Parathyroid adenoma (tissue), 2 donors: ENCODE measurements at regions not wholly inside any gene's neighbourhood (a gene's known extent, or its start where the extent isn't known, plus 50 kb on each side); places are given as distances from the start of the nearest gene placed in this dataset.

Source experiments
- H2AFZ ChIP-seq: fragments of 300-600 bp; sonication (generic); one replicate; pipeline ENCODE4 v1.7.0; 2017; ENCODE audit warnings: antibody characterized with exemption, mild to moderate bottlenecking
- H3K27ac ChIP-seq: fragments of 300-600 bp; sonication (generic); one replicate; pipeline ENCODE4 v1.7.0; 2017
- H3K27me3 ChIP-seq: fragments of 300-600 bp; sonication (generic); one replicate; pipeline ENCODE4 v1.7.0; 2017; ENCODE audit warnings: low read length; ENCODE audit not compliant: control insufficient read depth, insufficient read depth
- H3K36me3 ChIP-seq: fragments of 300-600 bp; sonication (generic); one replicate; pipeline ENCODE4 v1.7.0; 2017; ENCODE audit warnings: low read length; ENCODE audit not compliant: control insufficient read depth, insufficient read depth
- H3K4me1 ChIP-seq: fragments of 300-600 bp; sonication (generic); one replicate; pipeline ENCODE4 v1.7.0; 2017; ENCODE audit warnings: control low read depth
- H3K4me2 ChIP-seq: fragments of 300-600 bp; sonication (generic); one replicate; pipeline ENCODE4 v1.7.0; 2017; ENCODE audit warnings: low read length
- H3K4me3 ChIP-seq: fragments of 300-600 bp; sonication (generic); one replicate; pipeline ENCODE4 v1.7.0; 2017; ENCODE audit warnings: low read depth, low read length
- H3K79me2 ChIP-seq: fragments of 300-600 bp; sonication (generic); one replicate; pipeline ENCODE4 v1.7.0; 2017; ENCODE audit warnings: control low read depth
- H3K9ac ChIP-seq: fragments of 300-600 bp; sonication (generic); one replicate; pipeline ENCODE4 v1.7.0; 2017; ENCODE audit warnings: mild to moderate bottlenecking
- H3K9me3 ChIP-seq: fragments of 300-600 bp; sonication (generic); one replicate; pipeline ENCODE4 v1.7.0; 2017; ENCODE audit warnings: low read length; ENCODE audit not compliant: control insufficient read depth
- CTCF ChIP-seq: fragments of 300-600 bp; sonication (generic); IDR thresholded peaks from one replicate; pipeline ENCODE4 v1.7.0; 2017; ENCODE audit warnings: antibody characterized with exemption, mild to moderate bottlenecking
- donor health status: primary hyperparathyroidism.

- H3K4me1 ChIP-seq: no peaks in the 10 kb centered on the region
- H2AFZ ChIP-seq: no peak overlapping the region
- no peak overlapping the region for H3K4me3 ChIP-seq
- H3K4me2 ChIP-seq: no peak overlapping the region
- no peak overlapping the region for H3K27ac ChIP-seq
- H3K9ac ChIP-seq: no peak overlapping the region
- no peaks in the 10 kb centered on the region for H3K36me3 ChIP-seq
- no peaks in the 10 kb centered on the region for H3K9me3 ChIP-seq
- H3K79me2 ChIP-seq: no peaks in the 10 kb centered on the region
- H3K27me3 ChIP-seq: no peaks in the 10 kb centered on the region
- TF ChIP-seq CTCF: no peak
These were observed 166.2 kb downstream of the WNT5A start for GRCh38 chr3:55320928-55321327.

DNA sequence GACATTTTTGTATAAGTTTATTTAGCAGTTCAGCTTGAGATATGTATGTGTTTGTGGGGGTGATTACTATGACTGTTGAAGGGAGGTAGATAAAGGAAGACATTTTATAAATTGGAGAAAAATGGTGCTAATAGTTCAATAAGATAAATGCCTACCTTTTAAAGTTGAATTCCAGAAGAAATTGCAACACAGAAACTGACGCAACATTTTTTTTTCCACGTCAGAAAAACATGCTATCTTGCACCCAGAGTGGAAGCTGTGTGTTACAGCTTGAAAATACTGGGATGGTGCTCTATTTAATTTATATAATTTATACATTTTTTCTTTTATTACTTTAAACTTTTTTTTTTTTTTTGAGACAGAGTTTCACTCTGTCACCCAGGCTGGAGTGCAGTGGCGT is 171.7 kb downstream of the WNT5A start:
- no peak overlapping the region for H3K9ac ChIP-seq
- H3K4me2 ChIP-seq: no peak overlapping the region
- no peaks in the 10 kb centered on the region for H3K9me3 ChIP-seq
- H3K36me3 ChIP-seq: no peaks in the 10 kb centered on the region
- no peaks in the 10 kb centered on the region for H3K79me2 ChIP-seq
- no peak overlapping the region for H3K4me3 ChIP-seq
- no peak overlapping the region for H3K27ac ChIP-seq
- no peak for TF ChIP-seq CTCF
- no peak overlapping the region for H2AFZ ChIP-seq
- no peaks in the 10 kb centered on the region for H3K4me1 ChIP-seq
- H3K27me3 ChIP-seq: no peaks in the 10 kb centered on the region

GRCh38 chr3:55313666-55314065 is 173.4 kb downstream of the WNT5A start:
- H3K27ac ChIP-seq: no peak overlapping the region
- H3K4me1 ChIP-seq: no peaks in the 10 kb centered on the region
- no peaks in the 10 kb centered on the region for H3K9me3 ChIP-seq
- H3K36me3 ChIP-seq: no peaks in the 10 kb centered on the region
- no peak overlapping the region for H3K9ac ChIP-seq
- H3K79me2 ChIP-seq: no peaks in the 10 kb centered on the region
- no peak overlapping the region for H3K4me3 ChIP-seq
- H2AFZ ChIP-seq: no peak overlapping the region
- TF ChIP-seq CTCF: no peak
- H3K27me3 ChIP-seq: no peaks in the 10 kb centered on the region
- H3K4me2 ChIP-seq: no peak overlapping the region

DNA sequence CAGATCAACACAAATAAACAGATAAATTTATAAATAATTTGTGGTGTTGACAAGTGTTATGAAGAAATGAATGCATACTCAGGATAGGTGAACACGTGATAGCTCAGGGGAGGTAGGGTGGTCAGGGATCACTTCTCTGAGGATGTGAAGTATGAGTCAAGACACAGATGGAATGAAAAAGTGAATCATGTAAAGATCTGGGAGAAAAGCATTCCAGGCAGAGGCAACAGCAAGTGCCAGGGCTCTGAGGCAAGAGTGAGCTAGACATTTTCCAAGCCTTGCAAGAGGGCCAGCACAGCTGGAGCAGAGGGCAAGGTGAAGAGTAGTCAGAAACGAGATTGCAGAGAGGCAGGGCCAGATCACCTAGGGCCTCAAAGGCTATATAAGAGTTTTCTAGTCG is 177.8 kb downstream of the WNT5A start:
- Histone ChIP-seq H3K9me3 (no peaks in the 10 kb centered on the region), H3K9ac (no peak overlapping the region), H3K27me3 (no peaks in the 10 kb centered on the region), H3K4me3 (no peak overlapping the region), H3K27ac (no peak overlapping the region), H3K36me3 (no peaks in the 10 kb centered on the region), H3K4me1 (no peaks in the 10 kb centered on the region), H3K4me2 (no peak overlapping the region), H2AFZ (no peak overlapping the region), H3K79me2 (no peaks in the 10 kb centered on the region)
- TF ChIP-seq CTCF: no peak

DNA sequence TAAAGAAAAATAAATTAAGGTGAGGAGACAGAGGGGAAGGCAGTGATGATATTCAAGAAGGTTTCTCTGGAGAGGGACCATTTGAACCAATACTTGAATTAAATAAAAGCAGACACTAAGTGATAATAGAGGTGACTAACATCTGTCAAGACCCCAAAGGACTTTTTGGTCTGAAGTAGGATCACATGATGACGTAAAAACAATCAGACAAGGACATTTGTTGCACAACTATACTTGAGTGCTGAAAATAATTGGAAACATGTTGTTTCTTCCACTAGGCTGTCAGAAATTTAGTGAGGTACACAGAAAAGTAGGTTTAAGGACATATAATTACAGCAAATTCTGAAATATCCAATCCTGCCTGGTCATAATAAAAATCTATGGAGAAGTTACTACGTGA is 179.5 kb downstream of the WNT5A start:
- Histone ChIP-seq H3K4me3 (no peak overlapping the region), H3K36me3 (no peaks in the 10 kb centered on the region), H3K9me3 (no peaks in the 10 kb centered on the region), H3K79me2 (no peaks in the 10 kb centered on the region), H3K27ac (no peak overlapping the region), H2AFZ (no peak overlapping the region), H3K27me3 (no peaks in the 10 kb centered on the region), H3K4me2 (no peak overlapping the region), H3K4me1 (no peaks in the 10 kb centered on the region), H3K9ac (no peak overlapping the region)
- no peak for TF ChIP-seq CTCF
